ENCODE measurements at regions not wholly inside any gene's neighbourhood (a gene's known extent, or its start where the extent isn't known, plus 50 kb on each side); places are given as distances from the start of the nearest gene placed in this dataset.

GRCh38 chr13:83117046-83117445, 765.2 kb downstream of the SLITRK1 start:
- Histone ChIP-seq H3K18ac (ENCODE audit: low read depth, low read length) (no peak overlapping the region), H2AK9ac (replicated peaks; ENCODE audit: low read depth, low read length, poor library complexity) (no peak overlapping the region), H2AFZ (replicated peaks; ENCODE audit: low read length, poor library complexity) (no peak overlapping the region), H3K23ac (ENCODE audit: low read depth, low read length) (no peak overlapping the region), H2BK120ac (ENCODE audit: low read depth, low read length) (no peak overlapping the region), H3K4me2 (ENCODE audit: low read depth, low read length) (no peak overlapping the region), H3K9me1 (ENCODE audit: insufficient read depth, low read length) (no peaks in the 10 kb centered on the region), H3K9me3 (ENCODE audit: control insufficient read depth, insufficient read depth, low read length) (no peaks in the 10 kb centered on the region), H3K9ac (ENCODE audit: low read depth, low read length) (no peak overlapping the region), H3K36me3 (ENCODE audit: control insufficient read depth, insufficient read depth, low read length) (no peaks in the 10 kb centered on the region), H2BK20ac (ENCODE audit: low read depth, low read length) (no peak overlapping the region), H2BK5ac (ENCODE audit: low read depth, low read length, poor library complexity, severe bottlenecking) (no peak overlapping the region), H3K4ac (ENCODE audit: low read depth, low read length) (no peak overlapping the region), H2AK5ac (ENCODE audit: low read depth, low read length) (no peak overlapping the region), H3K14ac (replicated peaks; ENCODE audit: low read depth, low read length) (no peak overlapping the region), H4K20me1 (ENCODE audit: insufficient read depth, low read length) (no peaks in the 10 kb centered on the region), H3K4me3 (ENCODE audit: insufficient read depth, low read depth, low read length) (no peak overlapping the region), H3K27me3 (ENCODE audit: control insufficient read depth, insufficient read depth, low read length) (no peaks in the 10 kb centered on the region), H3K56ac (ENCODE audit: extremely low read depth, insufficient read depth, low read length) (no peak overlapping the region), H2BK15ac (ENCODE audit: low read depth, low read length) (no peak overlapping the region), H4K5ac (ENCODE audit: low read depth, low read length) (no peak overlapping the region), H4K91ac (ENCODE audit: insufficient read depth, low read depth, low read length) (no peak overlapping the region), H4K8ac (ENCODE audit: low read depth in 2 of 2, low read length in 2 of 2) (no peak overlapping the region), H3K27ac (ENCODE audit: insufficient read depth, low read length) (no peak overlapping the region), H3K79me1 (ENCODE audit: low read depth in 1 of 2, low read length in 2 of 2) (no peaks in the 10 kb centered on the region), H3K4me1 (ENCODE audit: control insufficient read depth, insufficient read depth, low read length) (no peaks in the 10 kb centered on the region)
- POLR2A ChIA-PET (ENCODE audit: unreplicated experiment): no interaction called here
- TF ChIP-seq MXI1 (IDR thresholded peaks at IDR 0.05; ENCODE audit: borderline replicate concordance, low read depth, low read length) (no peak), RFX5 (IDR thresholded peaks at IDR 0.05; ENCODE audit: low read depth, low read length) (no peak), SMC3 (IDR thresholded peaks at IDR 0.05; ENCODE audit: low read depth, low read length) (no peak), ELK1 (IDR thresholded peaks at IDR 0.05; ENCODE audit: borderline replicate concordance, low read depth, low read length) (no peak), MAFK (IDR thresholded peaks at IDR 0.05; ENCODE audit: low read depth, low read length) (no peak), CHD1 (IDR thresholded peaks at IDR 0.05; ENCODE audit: low read depth, low read length) (no peak), USF2 (IDR thresholded peaks at IDR 0.05; ENCODE audit: low read depth, low read length) (no peak), NFE2L2 (IDR thresholded peaks at IDR 0.05; ENCODE audit: low read depth, low read length) (no peak), CTCF (conservative IDR thresholded peaks at IDR 0.05; ENCODE audit: low read depth, low read length) (no peak)
- BruUV-seq (replicated peaks): no TSS peak
- intact Hi-C loops (cut with micrococcal nuclease): no loop called here
- WGBS, 2 experiments (ENCODE audit: extremely low coverage in 2 of 2, insufficient read length in 1 of 2): no CpG with 5 or more reads among the region's 4 CpGs
- CTCF ChIA-PET: no interaction called here
- in situ Hi-C loops (cut with MboI; ENCODE audit: low sequenced_read_pairs): no loop called here
- ATAC-seq (ENCODE audit: low read depth) (no peak), DNase-seq (no peak)
- dilution Hi-C loops (cut with HindIII; ENCODE audit: low sequenced_read_pairs, unreplicated experiment): no loop called here

All from IMR-90 (cell line).